ENCODE measurements at regions not wholly inside any gene's neighbourhood (a gene's known extent, or its start where the extent isn't known, plus 50 kb on each side); places are given as distances from the start of the nearest gene placed in this dataset.
"Not testable (repeated sequence)": the region's sequence is repeated elsewhere in the genome, so short reads cannot be mapped to it uniquely, and the experiment has no call there.

DNA sequence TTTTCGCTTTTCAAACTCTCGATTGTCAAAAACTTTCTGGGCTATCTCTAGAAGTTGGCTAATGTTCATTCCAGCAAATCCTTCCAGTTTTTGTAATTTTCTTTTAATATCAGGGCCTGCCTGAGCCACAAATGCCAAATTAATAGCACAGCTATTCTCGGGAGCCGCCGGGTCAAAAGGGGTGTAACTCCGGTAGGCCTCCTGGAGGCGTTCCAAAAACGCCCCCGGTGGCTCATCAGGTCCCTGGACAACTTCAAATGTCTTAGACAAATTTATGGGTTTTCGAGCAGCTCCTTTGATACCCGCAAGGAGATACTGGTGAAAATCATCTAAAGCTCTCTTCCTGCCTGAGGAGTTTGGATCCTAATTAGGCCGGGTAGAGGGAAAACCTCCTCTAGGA lies 117.9 kb upstream of the PZP start:
- no peaks in the 10 kb centered on the region for H3K27me3 ChIP-seq (ENCODE audit: control insufficient read depth, insufficient read depth, low read length)
- no peaks in the 10 kb centered on the region for H3K36me3 ChIP-seq (ENCODE audit: control insufficient read depth, insufficient read depth, low read length)
- no peak overlapping the region for H3K4me3 ChIP-seq (ENCODE audit: low read depth, low read length)
- no peak for DNase-seq (ENCODE audit: low read depth in 4 of 6, low spot score in 6 of 6)
- H3K27ac ChIP-seq (ENCODE audit: low read depth, low read length): no peak overlapping the region
- peaks cover 16% of the 10 kb centered on the region for H3K4me1 ChIP-seq (ENCODE audit: control insufficient read depth, insufficient read depth, low read length)
- WGBS (ENCODE audit: insufficient coverage): 68% methylated on average over 12 of the region's 12 CpGs
- H3K9me3 ChIP-seq (ENCODE audit: control insufficient read depth, insufficient read depth, low read length): no peaks in the 10 kb centered on the region

DNA sequence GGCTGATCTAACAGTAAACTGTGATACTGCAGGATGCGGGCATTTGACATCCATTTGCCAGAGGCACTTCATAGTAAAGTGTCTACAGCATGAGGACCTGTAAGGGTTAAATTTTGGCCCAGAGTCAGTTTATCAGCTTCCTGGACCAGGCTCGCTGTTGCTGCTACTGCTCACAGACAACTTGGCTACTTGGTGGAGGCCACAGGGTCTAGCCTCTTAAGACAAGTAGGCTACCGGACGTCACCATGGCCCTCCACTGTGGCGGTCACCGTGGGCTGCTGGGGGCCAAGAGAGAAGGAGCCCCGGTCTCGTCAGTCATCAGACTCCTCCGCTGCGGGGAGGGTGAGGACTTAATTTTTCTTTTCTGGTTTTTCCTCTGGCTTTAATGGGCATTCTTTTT lies 117.3 kb upstream of the PZP start:
- Histone ChIP-seq H3K4me1 (ENCODE audit: control insufficient read depth, insufficient read depth, low read length) (peaks cover 16% of the 10 kb centered on the region), H3K27ac (ENCODE audit: low read depth, low read length) (no peak overlapping the region), H3K27me3 (ENCODE audit: control insufficient read depth, insufficient read depth, low read length) (no peaks in the 10 kb centered on the region), H3K4me3 (ENCODE audit: low read depth, low read length) (no peak overlapping the region), H3K9me3 (ENCODE audit: control insufficient read depth, insufficient read depth, low read length) (no peaks in the 10 kb centered on the region), H3K36me3 (ENCODE audit: control insufficient read depth, insufficient read depth, low read length) (no peaks in the 10 kb centered on the region)
- DNase-seq (ENCODE audit: low read depth in 4 of 6, low spot score in 6 of 6): no peak
- 72% methylated on average over 9 of the region's 10 CpGs for WGBS (ENCODE audit: insufficient coverage)

- peaks cover 16% of the 10 kb centered on the region for H3K4me1 ChIP-seq (ENCODE audit: control insufficient read depth, insufficient read depth, low read length)
- WGBS (ENCODE audit: insufficient coverage): 42% methylated on average over 6 of the region's 6 CpGs
- H3K27ac ChIP-seq (ENCODE audit: low read depth, low read length): no peak overlapping the region
- peak in 1 of 6 donors; percentile 21 for DNase-seq (ENCODE audit: low read depth in 4 of 6, low spot score in 6 of 6)
- no peak overlapping the region for H3K4me3 ChIP-seq (ENCODE audit: low read depth, low read length)
- no peaks in the 10 kb centered on the region for H3K27me3 ChIP-seq (ENCODE audit: control insufficient read depth, insufficient read depth, low read length)
- H3K9me3 ChIP-seq (ENCODE audit: control insufficient read depth, insufficient read depth, low read length): no peaks in the 10 kb centered on the region
- H3K36me3 ChIP-seq (ENCODE audit: control insufficient read depth, insufficient read depth, low read length): no peaks in the 10 kb centered on the region
These were observed 116.6 kb upstream of the PZP start for GRCh38 chr12:9324782-9325181.

DNA sequence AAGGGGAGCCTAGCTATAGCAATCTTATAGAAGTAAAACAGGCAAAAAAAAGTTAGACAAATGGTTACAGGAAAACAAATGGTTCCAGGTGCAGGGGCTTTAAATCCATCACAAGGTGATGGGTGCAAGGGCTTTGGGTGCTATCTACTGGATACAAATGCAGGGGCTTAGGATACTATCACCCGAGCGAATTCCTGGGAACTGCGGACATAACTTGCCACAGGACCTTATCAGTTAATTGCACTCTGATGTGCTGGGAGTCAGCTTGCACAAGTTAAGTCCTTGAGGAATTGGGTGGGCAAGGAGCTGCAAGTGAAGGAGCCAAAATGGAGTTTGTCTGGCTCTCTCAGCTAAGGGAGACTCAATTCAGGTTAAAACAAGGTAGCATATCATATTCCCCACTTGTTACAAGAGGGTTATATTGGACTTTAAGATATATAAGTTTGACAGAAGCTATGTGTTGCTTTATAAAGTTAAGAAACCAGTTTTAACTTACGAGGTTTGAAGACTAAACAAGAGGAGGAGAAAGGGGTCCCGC lies 115.0 kb upstream of the PZP start:
- 80% methylated on average over 5 of the region's 5 CpGs for WGBS (ENCODE audit: insufficient coverage)
- Histone ChIP-seq H3K36me3 (ENCODE audit: control insufficient read depth, insufficient read depth, low read length) (no peaks in the 10 kb centered on the region), H3K4me1 (ENCODE audit: control insufficient read depth, insufficient read depth, low read length) (peaks cover 16% of the 10 kb centered on the region), H3K4me3 (ENCODE audit: low read depth, low read length) (no peak overlapping the region), H3K27me3 (ENCODE audit: control insufficient read depth, insufficient read depth, low read length) (no peaks in the 10 kb centered on the region), H3K27ac (ENCODE audit: low read depth, low read length) (no peak overlapping the region), H3K9me3 (ENCODE audit: control insufficient read depth, insufficient read depth, low read length) (no peaks in the 10 kb centered on the region)
- no peak for DNase-seq (ENCODE audit: low read depth in 4 of 6, low spot score in 6 of 6)

DNA sequence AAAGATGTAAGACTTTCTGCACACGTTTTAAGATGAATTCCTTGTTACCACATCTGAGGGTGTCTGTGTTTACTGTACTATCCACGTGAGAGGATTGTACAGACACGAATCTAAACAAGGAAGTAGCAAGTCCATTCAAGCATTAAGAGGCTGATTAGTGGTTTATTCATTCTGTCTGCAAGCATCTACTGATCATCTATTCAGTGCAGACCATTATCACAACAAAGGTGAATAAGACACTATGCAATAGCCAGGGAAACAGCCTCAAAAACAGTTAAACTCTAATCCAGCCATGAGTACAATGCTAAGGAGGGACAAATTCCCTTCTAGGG lies 111.6 kb upstream of the PZP start:
- no peak for DNase-seq (ENCODE audit: low read depth in 4 of 6, low spot score in 6 of 6)
- Histone ChIP-seq H3K4me3 (ENCODE audit: low read depth, low read length) (no peak overlapping the region), H3K27ac (ENCODE audit: low read depth, low read length) (no peak overlapping the region), H3K36me3 (ENCODE audit: control insufficient read depth, insufficient read depth, low read length) (peaks cover 2% of the 10 kb centered on the region), H3K27me3 (ENCODE audit: control insufficient read depth, insufficient read depth, low read length) (no peaks in the 10 kb centered on the region), H3K9me3 (ENCODE audit: control insufficient read depth, insufficient read depth, low read length) (no peaks in the 10 kb centered on the region), H3K4me1 (ENCODE audit: control insufficient read depth, insufficient read depth, low read length) (peaks cover 8% of the 10 kb centered on the region)
- 30% methylated on average over 3 of the region's 3 CpGs for WGBS (ENCODE audit: insufficient coverage)

- H3K27me3 ChIP-seq (ENCODE audit: control insufficient read depth, insufficient read depth, low read length): no peaks in the 10 kb centered on the region
- no peak overlapping the region for H3K27ac ChIP-seq (ENCODE audit: low read depth, low read length)
- H3K36me3 ChIP-seq (ENCODE audit: control insufficient read depth, insufficient read depth, low read length): peaks cover 2% of the 10 kb centered on the region
- 67% methylated on average over 5 of the region's 8 CpGs for WGBS (ENCODE audit: insufficient coverage)
- H3K4me1 ChIP-seq (ENCODE audit: control insufficient read depth, insufficient read depth, low read length): peaks cover 2% of the 10 kb centered on the region
- no peak overlapping the region for H3K4me3 ChIP-seq (ENCODE audit: low read depth, low read length)
- DNase-seq (ENCODE audit: low read depth in 4 of 6, low spot score in 6 of 6): no peak
- no peaks in the 10 kb centered on the region for H3K9me3 ChIP-seq (ENCODE audit: control insufficient read depth, insufficient read depth, low read length)
These were observed 111.0 kb upstream of the PZP start for GRCh38 chr12:9319044-9319841.

DNA sequence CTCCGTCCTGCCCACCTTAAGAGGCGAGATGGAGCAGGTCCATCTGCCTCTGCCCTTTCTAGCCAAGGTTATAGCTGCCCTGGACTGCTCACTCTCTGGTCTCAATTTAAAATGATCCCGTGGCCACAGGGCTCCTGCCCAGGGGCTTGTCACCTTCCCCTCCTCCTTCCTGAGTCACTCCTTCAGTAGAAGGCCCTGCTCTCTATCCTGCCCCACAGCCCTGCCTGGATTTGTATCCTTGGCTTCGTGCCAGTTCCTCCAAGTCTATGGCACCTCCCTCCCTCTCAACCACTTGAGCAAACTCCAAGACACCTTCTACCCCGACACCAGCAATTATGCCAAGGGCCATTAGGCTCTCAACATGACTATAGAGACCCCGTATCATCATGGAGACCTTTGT lies 105.3 kb upstream of the PZP start:
- not testable (repeated sequence) for DNase-seq (ENCODE audit: low read depth in 4 of 6, low spot score in 6 of 6); H3K27me3 ChIP-seq (ENCODE audit: control insufficient read depth, insufficient read depth, low read length); H3K27ac ChIP-seq (ENCODE audit: low read depth, low read length); H3K4me3 ChIP-seq (ENCODE audit: low read depth, low read length); H3K4me1 ChIP-seq (ENCODE audit: control insufficient read depth, insufficient read depth, low read length); H3K9me3 ChIP-seq (ENCODE audit: control insufficient read depth, insufficient read depth, low read length)
- WGBS (ENCODE audit: insufficient coverage): 70% methylated on average over 3 of the region's 6 CpGs
- peaks cover 17% of the 10 kb centered on the region for H3K36me3 ChIP-seq (ENCODE audit: control insufficient read depth, insufficient read depth, low read length)

DNA sequence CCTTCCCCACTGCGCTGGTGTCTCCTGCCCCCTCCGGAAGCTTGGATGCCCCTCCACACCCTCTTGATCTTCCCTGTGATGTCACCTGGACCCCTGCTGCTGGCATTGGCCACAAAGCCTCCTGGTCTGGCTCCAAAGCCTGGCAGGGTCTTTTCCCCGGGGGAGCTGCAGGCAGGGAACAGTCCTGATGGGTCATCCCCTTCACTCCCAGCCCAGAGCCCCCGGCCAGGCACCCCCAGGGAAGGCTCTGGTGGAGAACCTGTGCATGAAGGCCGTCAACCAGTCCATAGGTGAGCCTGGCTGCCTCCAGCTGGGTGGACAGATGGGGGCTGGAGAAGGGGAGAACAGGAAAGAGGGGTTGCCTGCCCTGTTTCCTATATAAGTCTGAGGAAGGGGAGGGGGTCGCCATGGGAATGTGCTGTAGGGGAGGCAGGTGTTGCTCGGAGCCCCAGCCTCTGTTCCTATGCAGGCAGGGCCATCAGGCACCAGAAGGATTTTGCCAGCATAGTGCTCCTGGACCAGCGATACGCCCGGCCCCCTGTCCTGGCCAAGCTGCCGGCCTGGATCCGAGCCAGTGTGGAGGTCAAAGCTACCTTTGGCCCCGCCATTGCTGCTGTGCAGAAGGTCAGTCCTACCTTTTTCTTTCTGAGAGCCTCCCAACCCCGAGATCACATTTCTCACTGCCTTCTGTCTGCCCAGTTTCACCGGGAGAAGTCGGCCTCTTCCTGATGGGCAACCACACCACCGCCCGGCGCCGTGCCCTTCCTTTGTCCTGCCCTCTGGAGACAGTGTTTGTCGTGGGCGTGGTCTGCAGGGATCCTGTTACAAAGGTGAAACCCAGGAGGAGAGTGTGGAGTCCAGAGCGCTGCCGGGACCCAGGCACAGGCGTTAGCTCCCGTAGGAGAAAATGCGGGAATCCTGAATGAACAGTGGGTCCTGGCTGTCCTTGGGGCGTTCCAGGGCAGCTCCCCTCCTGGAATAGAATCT lies 104.5 kb upstream of the PZP start:
- WGBS (ENCODE audit: insufficient coverage): 97% methylated on average over 6 of the region's 28 CpGs
- H3K4me1 ChIP-seq (ENCODE audit: control insufficient read depth, insufficient read depth, low read length); H3K27me3 ChIP-seq (ENCODE audit: control insufficient read depth, insufficient read depth, low read length); DNase-seq (ENCODE audit: low read depth in 4 of 6, low spot score in 6 of 6); H3K27ac ChIP-seq (ENCODE audit: low read depth, low read length); H3K4me3 ChIP-seq (ENCODE audit: low read depth, low read length); H3K9me3 ChIP-seq (ENCODE audit: control insufficient read depth, insufficient read depth, low read length): not testable (repeated sequence)
- peaks cover 17% of the 10 kb centered on the region for H3K36me3 ChIP-seq (ENCODE audit: control insufficient read depth, insufficient read depth, low read length)

- H3K27ac ChIP-seq (ENCODE audit: low read depth, low read length); DNase-seq (ENCODE audit: low read depth in 4 of 6, low spot score in 6 of 6); H3K9me3 ChIP-seq (ENCODE audit: control insufficient read depth, insufficient read depth, low read length); H3K4me1 ChIP-seq (ENCODE audit: control insufficient read depth, insufficient read depth, low read length); H3K27me3 ChIP-seq (ENCODE audit: control insufficient read depth, insufficient read depth, low read length); H3K4me3 ChIP-seq (ENCODE audit: low read depth, low read length): not testable (repeated sequence)
- peaks cover 15% of the 10 kb centered on the region for H3K36me3 ChIP-seq (ENCODE audit: control insufficient read depth, insufficient read depth, low read length)
- WGBS (ENCODE audit: insufficient coverage): 98% methylated on average over 8 of the region's 10 CpGs
These were observed 103.3 kb upstream of the PZP start for GRCh38 chr12:9311454-9311853.
